Tibial artery (tissue), 4 donors: ENCODE measurements at regions not wholly inside any gene's neighbourhood (a gene's known extent, or its start where the extent isn't known, plus 50 kb on each side); places are given as distances from the start of the nearest gene placed in this dataset.

ENCODE experiments used
- DNase-seq, 2 donors: peaks; one replicate each; pipeline ENCODE4 v3.0.0-alpha.2; 2019
- H3K27ac ChIP-seq, 2 donors: fragments of 200-600 bp; sonication (generic) in 1 of 2; 1 replicate in 1 of 2; 2 replicates in 1 of 2; pipeline ENCODE4 v1.5.1; 2018 to 2019; ENCODE audit warnings: mild to moderate bottlenecking in 1 of 2
- H3K27me3 ChIP-seq, 2 donors: fragments of 200-600 bp; sonication (generic) in 1 of 2; one replicate each; pipeline versions ENCODE4 v1.5.1 to v1.6.0; 2016 to 2019
- H3K36me3 ChIP-seq, 3 donors: fragments of 200-600 bp; sonication (generic) in 2 of 3; one replicate each; pipeline ENCODE4 v1.5.1; 2016 to 2019; ENCODE audit warnings: mild to moderate bottlenecking in 2 of 3
- H3K4me1 ChIP-seq, 4 donors: fragments of 200-600 bp; sonication (generic) in 2 of 4; 1 replicate in 3 of 4; 2 replicates in 1 of 4; pipeline ENCODE4 v1.5.1; 2016 to 2019
- H3K4me3 ChIP-seq, 2 donors: fragments of 200-600 bp; sonication (generic) in 1 of 2; 1 replicate in 1 of 2; 2 replicates in 1 of 2; pipeline ENCODE4 v1.5.1; 2018 to 2019; ENCODE audit warnings: mild to moderate bottlenecking in 2 of 2
- H3K9me3 ChIP-seq, 3 donors: fragments of 200-600 bp; sonication (generic) in 1 of 3; one replicate each; pipeline ENCODE4 v1.5.1; 2016 to 2019
- CTCF ChIP-seq, 2 experiments: fragments of 200-600 bp in 1 of 2; fragments of 450-650 bp in 1 of 2; IDR thresholded peaks; one replicate each; pipeline ENCODE4 v1.5.1; 2017 to 2019; ENCODE audit warnings: antibody characterized with exemption in 2 of 2, mild to moderate bottlenecking in 1 of 2, moderate library complexity in 1 of 2
- intact Hi-C: fragments of 100-400 bp; cut with DNase I; formaldehyde crosslinking; loops from one replicate; pipeline ENCODE4 v1.15.0; 2023; ENCODE audit warnings: low total_unique reads

DNA sequence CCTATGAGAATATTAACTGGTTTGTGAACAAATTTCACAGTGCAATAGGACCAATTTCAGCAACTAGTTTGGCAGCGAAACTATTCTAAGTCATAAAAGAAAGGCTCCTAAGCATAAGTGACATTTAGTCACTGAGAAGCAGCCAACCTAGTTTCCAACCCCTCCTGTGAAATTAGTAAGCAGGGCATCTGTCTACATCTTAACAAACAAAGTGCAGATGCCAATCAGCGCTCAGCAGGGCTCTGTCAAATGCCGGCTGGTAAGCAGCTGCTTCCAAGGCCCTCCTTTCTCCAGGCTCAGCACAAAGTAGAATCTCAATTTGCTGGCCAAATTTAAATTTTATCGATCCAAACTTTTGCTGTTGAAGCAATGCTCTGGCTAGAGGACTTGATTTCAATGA, 124.7 kb downstream of the ICOS start:
- Histone ChIP-seq H3K4me1 (peaks cover 0 to 14% (median 0%) of the 10 kb centered on the region in 4 donors), H3K9me3 (no peaks in the 10 kb centered on the region), H3K36me3 (no peaks in the 10 kb centered on the region), H3K27ac (no peak overlapping the region), H3K4me3 (no peak overlapping the region), H3K27me3 (no peaks in the 10 kb centered on the region)
- no peak for TF ChIP-seq CTCF (IDR thresholded peaks at IDR 0.05)
- intact Hi-C loops: no loop called here
- DNase-seq: no peak

DNA sequence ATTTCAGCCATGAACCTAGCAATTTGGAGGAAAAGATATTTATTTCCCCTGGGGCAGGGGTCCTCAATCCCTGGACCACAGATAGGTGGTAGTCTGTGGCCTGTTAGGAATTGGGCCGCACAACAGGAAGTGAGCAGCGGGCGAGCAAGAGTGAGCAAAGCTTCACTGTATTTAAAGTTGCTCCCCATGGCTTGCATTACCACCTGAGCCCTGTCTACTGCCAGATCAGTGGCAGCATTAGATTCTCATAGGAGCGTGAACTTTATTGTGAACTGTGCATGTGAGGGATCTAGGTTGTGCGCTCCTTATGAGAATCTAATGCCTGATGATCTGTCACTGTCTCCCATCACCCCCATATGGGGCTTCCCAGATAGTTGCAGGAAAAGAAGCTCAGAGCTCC, 127.6 kb downstream of the ICOS start:
- intact Hi-C loops: no loop called here
- H3K9me3 ChIP-seq: no peaks in the 10 kb centered on the region
- TF ChIP-seq CTCF (IDR thresholded peaks at IDR 0.05): no peak
- no peaks in the 10 kb centered on the region for H3K36me3 ChIP-seq
- H3K4me3 ChIP-seq: no peak overlapping the region
- H3K27ac ChIP-seq: no peak overlapping the region
- peaks cover 0 to 14% (median 0%) of the 10 kb centered on the region in 4 donors for H3K4me1 ChIP-seq
- no peaks in the 10 kb centered on the region for H3K27me3 ChIP-seq
- no peak for DNase-seq

DNA sequence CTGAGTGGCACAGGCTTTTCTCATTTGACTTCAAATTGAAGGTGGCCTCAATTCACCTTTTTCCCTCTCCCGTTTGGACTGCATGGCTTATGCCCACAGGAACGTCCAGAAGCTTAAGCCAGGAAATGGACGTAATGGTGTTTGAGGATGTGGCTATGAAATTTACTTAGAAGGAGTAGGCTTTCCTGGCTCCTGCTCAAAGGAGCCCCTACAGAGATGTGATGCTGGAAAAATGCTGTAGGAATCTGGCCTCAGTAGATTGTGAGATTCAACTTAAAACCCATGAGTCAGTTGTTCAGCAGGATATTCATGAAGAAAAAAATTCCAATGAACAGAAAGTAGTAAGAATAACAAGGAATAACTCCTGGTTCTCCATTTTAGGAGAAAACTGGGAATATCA, 129.0 kb downstream of the ICOS start:
- peaks cover 0 to 14% (median 0%) of the 10 kb centered on the region in 4 donors for H3K4me1 ChIP-seq
- no peaks in the 10 kb centered on the region for H3K27me3 ChIP-seq
- no peaks in the 10 kb centered on the region for H3K9me3 ChIP-seq
- no peaks in the 10 kb centered on the region for H3K36me3 ChIP-seq
- no peak overlapping the region for H3K27ac ChIP-seq
- no peak overlapping the region for H3K4me3 ChIP-seq
- intact Hi-C loops: no loop called here
- TF ChIP-seq CTCF (IDR thresholded peaks at IDR 0.05): no peak
- no peak for DNase-seq

GRCh38 chr2:204066051-204066450, 129.5 kb downstream of the ICOS start:
- H3K27me3 ChIP-seq: no peaks in the 10 kb centered on the region
- H3K9me3 ChIP-seq: no peaks in the 10 kb centered on the region
- DNase-seq: no peak
- no peak overlapping the region for H3K27ac ChIP-seq
- no peak for TF ChIP-seq CTCF (IDR thresholded peaks at IDR 0.05)
- no peaks in the 10 kb centered on the region for H3K36me3 ChIP-seq
- no peak overlapping the region for H3K4me3 ChIP-seq
- intact Hi-C loops: no loop called here
- H3K4me1 ChIP-seq: peaks cover 0 to 14% (median 0%) of the 10 kb centered on the region in 4 donors

DNA sequence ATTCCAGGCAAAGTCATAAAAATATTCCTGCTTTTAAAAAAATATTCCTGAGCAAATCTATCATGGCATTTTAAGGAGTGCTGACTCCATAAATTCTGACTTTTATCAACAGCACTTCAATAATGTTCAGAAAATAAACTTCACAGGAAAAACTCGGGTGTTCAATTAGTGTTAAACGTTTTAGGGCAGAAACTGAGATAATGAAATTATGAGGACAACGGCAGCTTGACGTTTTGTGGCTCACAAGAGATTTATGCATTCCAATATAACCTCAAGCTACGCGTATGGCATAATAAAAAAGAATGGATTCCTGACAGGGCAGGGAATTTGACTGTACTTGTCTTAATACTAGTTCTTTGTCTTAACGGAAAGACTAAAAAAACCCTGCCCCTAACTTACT, 133.2 kb downstream of the ICOS start:
- Histone ChIP-seq H3K27ac (no peak overlapping the region), H3K4me1 (peaks cover 0 to 11% (median 0%) of the 10 kb centered on the region in 4 donors), H3K4me3 (no peak overlapping the region), H3K9me3 (no peaks in the 10 kb centered on the region), H3K36me3 (no peaks in the 10 kb centered on the region), H3K27me3 (no peaks in the 10 kb centered on the region)
- no peak for DNase-seq
- TF ChIP-seq CTCF (IDR thresholded peaks at IDR 0.05): no peak
- intact Hi-C loops: no loop called here
